Activated naive CD4-positive, alpha-beta T cell treated with Interleukin-2 at 50 U/mL for 16 hours (primary cell): ENCODE measurements at regions not wholly inside any gene's neighbourhood (a gene's known extent, or its start where the extent isn't known, plus 50 kb on each side); places are given as distances from the start of the nearest gene placed in this dataset.
"Not testable (repeated sequence)": the region's sequence is repeated elsewhere in the genome, so short reads cannot be mapped to it uniquely, and the experiment has no call there.

Experiments used
- DNase-seq: peaks from one replicate; pipeline ENCODE4 v3.0.0-alpha.2; 2020

DNA sequence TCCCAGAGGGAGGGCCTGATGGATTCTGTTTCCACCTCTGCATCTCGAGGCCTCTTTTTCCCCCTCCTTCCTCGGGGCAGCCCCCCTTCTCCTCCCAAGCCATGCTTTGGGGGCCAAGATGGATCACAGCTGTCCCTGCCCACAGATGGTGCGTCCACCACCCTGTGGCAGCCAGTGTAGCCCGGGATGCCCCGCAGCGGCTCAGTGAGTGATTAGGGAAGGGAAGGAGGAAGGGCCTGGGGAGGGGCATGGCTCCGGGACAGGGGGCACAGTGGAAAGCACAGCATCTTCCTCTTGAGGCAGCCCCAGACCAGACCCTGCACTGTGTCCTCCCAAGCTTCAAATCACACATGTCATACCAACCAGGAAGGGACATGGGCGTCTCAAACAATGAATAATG is 622.4 kb downstream of the MATN1 start:
- DNase-seq: no peak

- DNase-seq: no peak
Observed at GRCh38 chr1:30100524-30100862, 622.9 kb downstream of the MATN1 start.

- no peak for DNase-seq
Observed at GRCh38 chr1:30099587-30100523, 623.5 kb downstream of the MATN1 start.

DNA sequence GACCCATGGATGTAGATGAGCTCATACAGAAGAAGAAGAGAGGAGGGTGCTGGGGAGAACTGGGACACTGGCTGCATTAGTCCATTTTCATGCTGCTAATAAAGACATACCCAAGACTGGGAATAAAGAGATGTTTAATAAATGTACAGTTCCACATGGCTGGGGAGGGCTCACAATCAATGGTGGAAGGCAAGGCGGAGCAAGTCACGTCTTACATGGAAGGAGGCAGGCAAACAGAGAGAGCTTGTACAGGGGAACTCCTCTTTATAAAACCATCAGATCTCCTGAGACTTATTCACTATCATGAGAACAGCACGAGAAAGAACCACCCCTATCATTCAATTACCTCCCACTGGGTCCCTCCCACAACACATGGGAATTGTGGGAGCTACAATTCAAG is 625.5 kb downstream of the MATN1 start:
- DNase-seq: not testable (repeated sequence)

DNA sequence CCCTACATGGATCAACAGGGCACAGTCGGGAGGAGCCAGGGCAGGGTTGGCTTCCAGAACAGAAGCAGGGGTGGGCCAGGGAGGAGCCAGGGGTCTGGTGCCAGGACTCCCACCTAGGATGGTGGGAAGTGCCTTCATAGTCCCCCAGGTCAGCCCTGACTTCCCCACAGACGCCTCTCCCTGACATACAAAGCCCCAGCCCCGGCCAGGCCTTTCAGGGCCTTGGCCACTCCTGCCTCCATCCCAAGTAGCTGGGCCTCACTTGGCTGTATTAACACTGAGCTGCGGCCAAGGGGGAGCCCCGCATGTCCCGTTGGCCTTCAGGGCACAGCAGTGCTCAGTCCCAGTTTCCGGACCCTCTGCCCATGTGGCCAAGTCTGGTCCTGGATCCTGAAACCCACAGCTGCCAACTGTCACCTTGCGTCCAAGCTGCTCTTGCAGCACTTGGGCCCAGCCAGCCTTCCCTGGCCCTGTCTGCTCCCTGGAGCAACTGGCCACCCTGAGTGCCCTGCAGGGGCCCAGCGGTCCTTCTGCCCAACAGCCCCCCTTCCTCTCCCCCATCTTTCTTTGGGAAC is 627.8 kb downstream of the MATN1 start:
- DNase-seq: no peak

DNA sequence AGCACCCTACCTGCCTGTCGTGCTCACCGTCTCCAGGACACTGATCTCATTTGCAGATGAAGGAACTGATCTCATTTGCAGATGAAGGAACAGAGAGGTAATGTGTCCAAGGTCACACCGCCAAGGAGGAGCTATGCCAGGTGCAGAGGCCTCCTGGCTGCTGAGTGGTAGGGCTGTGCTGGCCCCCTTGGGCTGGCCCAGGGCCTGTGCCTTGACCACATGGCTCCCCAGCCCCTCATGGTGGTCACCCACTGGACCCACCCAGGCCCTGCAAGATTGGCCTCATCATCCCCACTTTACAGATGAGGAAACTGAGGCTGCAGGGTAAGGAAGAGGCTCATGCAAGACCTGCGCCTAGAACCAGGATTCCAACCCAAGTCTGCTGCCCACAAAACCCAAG is 628.3 kb downstream of the MATN1 start:
- DNase-seq: no peak

DNA sequence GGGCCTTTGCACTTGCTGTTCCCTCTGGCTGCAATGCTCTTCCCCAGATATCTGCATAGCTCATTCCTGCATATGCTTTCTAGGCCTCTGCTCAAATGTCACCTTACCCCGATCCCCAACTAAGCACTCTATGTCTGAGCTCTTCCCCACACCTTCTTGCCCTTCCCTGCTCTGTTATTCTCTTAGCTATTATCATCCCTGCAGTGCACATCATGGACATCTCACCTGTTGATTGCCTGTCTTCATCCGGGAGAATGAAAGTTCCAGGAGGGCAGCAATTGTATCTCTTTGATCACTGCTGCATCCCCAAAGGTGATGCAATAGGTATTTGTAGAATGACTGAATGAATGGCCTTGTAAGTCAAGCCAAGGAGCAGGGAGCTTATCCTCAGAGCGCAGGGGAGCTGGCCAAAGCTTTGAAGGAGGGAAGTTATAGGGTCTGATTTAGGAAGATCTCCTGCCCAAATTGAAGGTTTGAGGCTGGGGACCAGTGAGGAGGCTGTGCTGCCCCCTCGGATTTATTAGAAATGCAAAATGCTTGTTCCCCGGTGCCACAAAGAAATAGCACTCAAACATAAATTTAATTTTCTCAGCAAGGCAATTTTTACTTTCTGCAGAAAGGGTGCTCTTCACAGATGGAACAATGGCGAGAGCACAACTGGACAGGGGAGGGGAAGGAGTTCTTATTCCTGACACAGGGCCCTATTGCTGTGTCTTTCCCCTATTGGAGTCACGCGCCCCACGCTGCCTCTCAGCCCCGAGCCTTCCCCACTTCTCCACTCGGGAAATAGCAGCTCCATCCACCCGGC is 631.1 kb downstream of the MATN1 start:
- DNase-seq: no peak

DNA sequence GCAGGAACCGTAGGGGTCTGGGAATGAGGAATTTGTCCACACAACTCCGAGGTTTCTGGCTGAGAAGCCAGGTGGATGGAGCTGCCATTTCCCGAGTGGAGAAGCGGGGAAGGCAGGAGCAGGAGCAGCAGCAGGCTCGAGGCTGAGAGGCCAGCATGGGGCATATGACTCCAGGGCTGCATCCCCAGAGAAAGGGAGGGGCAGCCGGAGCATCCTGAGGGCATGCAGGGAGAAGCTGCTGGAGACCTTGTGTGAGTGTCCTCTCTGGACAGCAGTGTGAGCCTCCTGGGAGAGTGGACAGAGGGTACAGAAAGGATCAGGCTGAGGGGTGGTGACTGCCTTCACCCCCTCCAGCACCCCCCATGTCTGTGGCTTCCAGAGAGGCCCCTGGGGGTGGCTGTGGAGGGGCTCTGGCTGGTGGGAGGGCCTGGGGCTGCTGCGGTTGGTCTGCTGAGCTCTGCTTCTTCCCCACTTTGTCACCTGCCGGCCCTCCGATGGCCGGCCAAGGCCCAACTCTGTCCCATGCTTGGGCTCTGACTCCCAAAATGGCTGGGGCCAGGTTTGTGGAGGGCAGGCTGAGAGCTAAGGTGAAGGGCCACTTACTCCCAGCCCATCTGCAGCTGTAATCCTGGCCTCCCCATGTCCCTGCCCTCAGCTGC is 633.1 kb downstream of the MATN1 start:
- no peak for DNase-seq

DNA sequence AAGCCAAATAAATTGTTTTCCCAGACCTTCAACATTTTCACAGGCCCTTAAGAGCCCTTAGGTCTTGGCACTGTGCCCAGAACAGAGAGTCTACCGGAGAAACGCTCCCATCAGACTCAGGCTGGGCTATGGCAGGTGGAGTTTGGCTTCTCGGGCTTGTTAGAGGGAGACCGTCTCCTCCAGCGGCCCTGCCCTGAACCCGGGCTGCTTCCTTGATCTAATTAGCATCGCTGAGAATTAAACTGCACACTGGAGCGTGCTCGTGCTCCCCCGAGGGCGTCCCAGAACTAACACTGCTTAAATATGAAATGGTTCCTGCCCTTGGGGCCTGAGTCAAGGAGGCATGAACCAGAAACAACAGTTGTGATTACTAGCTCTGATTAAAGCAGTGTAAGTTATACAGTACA is 634.4 kb downstream of the MATN1 start:
- DNase-seq: no peak

DNA sequence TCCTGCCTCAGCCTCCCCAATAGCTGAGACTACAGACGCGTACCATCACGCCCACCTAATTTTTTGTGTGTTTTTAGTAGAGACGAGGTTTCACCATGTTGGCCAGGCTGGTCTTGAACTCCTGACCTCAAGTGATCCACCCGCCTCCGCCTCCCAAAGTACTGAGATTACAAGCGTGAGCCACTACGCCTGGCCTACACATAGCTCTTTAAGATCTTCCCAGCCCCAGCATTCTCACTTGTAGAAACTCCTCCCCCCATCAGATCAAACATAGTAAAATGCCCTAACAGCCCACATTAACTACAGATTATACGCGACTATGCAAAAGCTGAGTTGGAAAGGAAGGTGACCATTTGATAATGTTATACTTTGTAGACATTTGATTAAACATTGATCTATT is 634.8 kb downstream of the MATN1 start:
- DNase-seq: no peak

DNA sequence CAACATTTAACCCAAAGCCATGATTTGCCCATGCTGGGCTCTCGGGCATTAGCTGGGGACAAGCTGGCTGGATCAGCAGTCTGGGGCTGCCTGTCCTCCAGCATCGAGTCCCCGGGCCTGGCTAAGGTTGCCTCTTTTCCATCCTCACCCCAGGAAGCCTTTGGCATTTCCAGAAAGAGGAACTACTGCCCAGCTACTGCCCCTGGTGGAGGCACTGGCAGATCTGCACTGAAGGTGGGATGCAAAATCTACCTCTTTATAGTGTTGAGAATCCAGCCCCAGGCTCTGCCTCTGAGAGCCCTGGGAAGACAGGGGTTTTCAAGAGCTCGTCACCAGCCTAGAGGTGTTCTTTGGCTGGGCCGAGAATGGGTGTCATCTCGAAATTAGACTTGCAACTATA is 635.9 kb downstream of the MATN1 start:
- no peak for DNase-seq

DNA sequence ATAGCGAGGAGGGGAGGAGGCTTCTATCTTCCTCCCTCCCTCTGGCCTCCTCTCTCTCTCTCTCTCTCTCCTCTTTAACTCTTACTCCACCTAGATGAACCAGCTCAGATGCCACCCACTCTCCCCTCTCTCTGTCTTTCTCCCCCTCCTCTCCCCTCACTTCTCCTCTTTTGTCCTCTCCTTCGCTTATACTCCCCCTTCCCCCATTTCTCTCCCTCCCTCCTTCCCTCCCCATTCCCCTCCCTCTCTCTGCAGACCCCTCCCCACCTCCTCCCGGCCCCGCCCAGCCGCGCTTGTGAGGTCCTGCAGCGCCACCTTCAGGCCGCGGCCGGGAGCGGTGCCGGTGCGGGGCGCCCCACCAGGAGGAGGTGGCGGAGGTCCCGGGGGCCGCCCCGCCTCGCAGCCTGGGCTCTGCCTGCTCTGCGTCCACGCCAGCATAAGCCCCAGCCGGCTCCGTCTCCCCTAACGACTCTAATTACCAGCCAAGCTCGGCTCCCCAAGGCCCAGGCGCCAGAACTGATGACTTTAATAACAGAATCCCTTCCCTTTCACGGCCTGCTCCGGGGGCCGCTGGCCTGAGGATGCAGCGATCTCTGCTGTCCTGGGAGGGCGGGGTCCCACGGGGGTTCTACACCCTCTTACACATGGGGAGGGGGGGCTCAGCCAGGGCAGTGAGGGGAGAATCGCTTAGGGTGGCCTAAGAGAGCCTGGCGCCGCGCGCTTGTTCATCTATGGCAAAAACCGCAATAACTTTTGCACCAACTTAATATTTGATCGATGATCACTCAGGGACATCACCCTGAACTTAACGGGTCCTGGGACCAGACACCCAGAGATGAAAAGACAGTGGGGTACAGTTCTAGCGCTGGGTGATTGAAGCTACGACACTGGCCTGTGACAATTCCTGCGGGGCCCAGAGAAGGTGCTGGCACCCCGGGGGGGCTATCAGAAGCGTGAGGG is 637.3 kb downstream of the MATN1 start:
- peak; percentile 9 for DNase-seq

- DNase-seq: no peak
Observed at GRCh38 chr1:30084909-30085571, 638.3 kb downstream of the MATN1 start.

DNA sequence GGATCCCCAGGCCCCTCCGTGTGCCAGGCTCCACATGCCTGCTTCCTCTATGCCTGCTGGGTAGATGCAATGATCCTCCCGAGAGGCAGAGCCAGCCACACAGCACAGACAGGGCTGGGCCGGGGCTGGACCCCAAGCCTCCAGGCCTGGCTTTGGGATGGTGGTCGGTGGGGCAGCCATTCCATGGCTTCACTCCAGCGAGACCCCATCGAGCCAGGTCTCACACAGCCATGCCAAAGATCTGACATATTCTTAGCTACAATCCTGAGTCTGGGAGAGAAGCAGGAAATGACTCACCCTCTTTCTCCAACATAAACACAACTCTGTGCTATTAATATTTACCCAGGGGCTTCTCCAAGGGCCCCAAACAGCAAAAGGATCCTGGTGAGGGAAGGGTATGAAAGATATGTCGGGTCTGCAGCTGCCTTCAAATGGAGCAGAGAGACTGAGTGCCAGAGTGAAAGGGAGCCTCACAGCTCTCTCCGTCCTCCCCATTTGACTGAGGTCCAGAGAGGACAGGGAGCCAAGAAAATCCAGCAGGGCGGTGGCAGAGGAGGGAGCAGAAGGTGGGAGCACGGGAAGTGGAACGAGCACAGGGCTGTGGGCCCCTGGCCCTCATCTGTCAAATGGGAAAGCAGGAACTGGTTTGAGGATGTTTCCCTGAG is 639.5 kb downstream of the MATN1 start:
- no peak for DNase-seq

GRCh38 chr1:30081379-30082102 is 641.8 kb downstream of the MATN1 start:
- DNase-seq: no peak

DNA sequence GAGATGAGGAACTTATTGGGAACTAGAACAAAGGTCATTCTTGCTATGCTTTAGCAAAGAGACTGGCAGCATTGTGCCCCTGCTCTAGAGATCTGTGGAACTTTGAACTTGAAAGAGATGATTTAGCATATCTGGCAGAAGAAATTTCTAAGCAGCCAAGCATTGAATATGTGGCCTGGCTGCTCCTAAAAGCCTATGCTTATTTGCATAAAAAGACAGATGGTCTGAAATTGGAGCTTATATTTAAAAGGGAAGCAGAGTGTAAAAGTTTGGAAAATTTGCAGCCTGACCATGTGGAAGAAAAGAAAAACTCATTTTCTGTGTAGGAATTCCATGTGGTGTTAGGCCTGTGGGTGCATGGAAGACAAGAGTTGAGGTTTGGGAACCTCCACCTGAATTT is 647.5 kb downstream of the MATN1 start:
- not testable (repeated sequence) for DNase-seq

DNA sequence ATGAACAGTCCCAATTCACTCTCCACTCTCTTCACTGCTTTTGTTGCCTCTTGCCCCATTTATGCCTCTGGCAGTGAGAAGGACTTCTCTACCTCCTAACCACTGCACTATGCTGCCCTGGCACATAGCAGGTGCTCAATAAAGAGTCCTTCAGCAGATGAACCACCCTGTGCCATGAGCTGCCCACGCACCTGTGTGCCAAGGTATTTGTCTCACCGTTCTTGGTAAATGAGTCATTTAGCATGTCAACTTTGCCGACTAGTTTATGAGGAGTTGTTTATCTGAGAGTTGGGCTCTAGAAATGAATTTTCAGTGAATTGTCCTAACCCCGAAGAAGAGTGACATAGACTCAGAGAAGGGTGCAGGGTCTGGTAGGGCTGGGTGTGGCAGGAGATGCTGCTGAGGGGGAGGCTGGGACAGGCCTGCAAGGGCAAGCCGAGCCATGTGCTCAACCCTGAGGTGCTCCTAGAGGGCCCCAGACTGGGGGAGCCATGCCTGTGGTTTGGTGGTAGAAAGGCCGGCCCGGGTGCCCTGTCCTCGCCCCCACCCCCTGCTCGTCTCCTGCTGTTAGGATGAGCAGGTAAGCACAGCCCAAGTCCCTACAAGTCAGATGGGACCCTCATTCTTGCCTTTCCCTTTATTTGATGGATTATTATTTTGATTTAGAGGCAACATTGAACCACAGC is 654.5 kb downstream of the MATN1 start:
- DNase-seq: no peak

- DNase-seq: no peak
Observed at GRCh38 chr1:30064547-30064946, 658.8 kb downstream of the MATN1 start.

- DNase-seq: no peak
Observed at GRCh38 chr1:30063621-30064280, 659.6 kb downstream of the MATN1 start.
